ENCODE measurements at regions not wholly inside any gene's neighbourhood (a gene's known extent, or its start where the extent isn't known, plus 50 kb on each side); places are given as distances from the start of the nearest gene placed in this dataset.

- TF ChIP-seq REST (IDR thresholded peaks at IDR 0.05; ENCODE audit: low read depth), result no peak
- TF ChIP-seq MAX (IDR thresholded peaks at IDR 0.05), result no peak
- no peak for TF ChIP-seq CEBPB (IDR thresholded peaks at IDR 0.05)
- no peak for TF ChIP-seq TEAD4 (IDR thresholded peaks at IDR 0.05)
- TF ChIP-seq FOXM1 (IDR thresholded peaks at IDR 0.05; ENCODE audit: borderline replicate concordance, low read depth), result no peak
- TF ChIP-seq EGR1 (IDR thresholded peaks at IDR 0.05), result no peak
Observed at GRCh38 chr5:103962023-103962422, 399.4 kb upstream of the NUDT12 start.

GRCh38 chr5:103953601-103954382 is 391.2 kb upstream of the NUDT12 start:
- TF ChIP-seq EGR1 (IDR thresholded peaks at IDR 0.05) (no peak), NFIC (IDR thresholded peaks at IDR 0.05) (no peak)

GRCh38 chr5:103951776-103952175 is 389.2 kb upstream of the NUDT12 start:
- TF ChIP-seq USF1 (IDR thresholded peaks at IDR 0.05) (no peak), MAX (IDR thresholded peaks at IDR 0.05) (no peak), NFIC (IDR thresholded peaks at IDR 0.05) (no peak), CEBPB (IDR thresholded peaks at IDR 0.05) (no peak), RAD21 (IDR thresholded peaks at IDR 0.05; ENCODE audit: low read depth) (no peak), TEAD4 (IDR thresholded peaks at IDR 0.05) (no peak), FOXM1 (IDR thresholded peaks at IDR 0.05; ENCODE audit: borderline replicate concordance, low read depth) (no peak), YY1 (IDR thresholded peaks at IDR 0.05; ENCODE audit: low read depth) (no peak), TAF1 (IDR thresholded peaks at IDR 0.05; ENCODE audit: low read depth) (no peak), REST (IDR thresholded peaks at IDR 0.05; ENCODE audit: low read depth) (no peak), CREB1 (IDR thresholded peaks at IDR 0.05; ENCODE audit: low read depth) (no peak), EP300 (IDR thresholded peaks at IDR 0.05; ENCODE audit: borderline replicate concordance) (no peak), TCF12 (IDR thresholded peaks at IDR 0.05; ENCODE audit: low read depth) (no peak), EGR1 (IDR thresholded peaks at IDR 0.05) (no peak), ZBTB7A (IDR thresholded peaks at IDR 0.05; ENCODE audit: low read depth) (no peak)

- TF ChIP-seq USF1 (IDR thresholded peaks at IDR 0.05) (no peak), NFIC (IDR thresholded peaks at IDR 0.05) (no peak), CEBPB (IDR thresholded peaks at IDR 0.05) (no peak), CREB1 (IDR thresholded peaks at IDR 0.05; ENCODE audit: low read depth) (no peak), FOXM1 (IDR thresholded peaks at IDR 0.05; ENCODE audit: borderline replicate concordance, low read depth) (no peak), REST (IDR thresholded peaks at IDR 0.05; ENCODE audit: low read depth) (no peak), TAF1 (IDR thresholded peaks at IDR 0.05; ENCODE audit: low read depth) (no peak), EP300 (IDR thresholded peaks at IDR 0.05; ENCODE audit: borderline replicate concordance) (no peak), EGR1 (IDR thresholded peaks at IDR 0.05) (no peak), YY1 (IDR thresholded peaks at IDR 0.05; ENCODE audit: low read depth) (no peak), TEAD4 (IDR thresholded peaks at IDR 0.05) (no peak), ZBTB7A (IDR thresholded peaks at IDR 0.05; ENCODE audit: low read depth) (no peak), TCF12 (IDR thresholded peaks at IDR 0.05; ENCODE audit: low read depth) (no peak)
Observed at GRCh38 chr5:103943230-103943629, 380.6 kb upstream of the NUDT12 start.
